VCaP (cell line): ENCODE measurements at regions not wholly inside any gene's neighbourhood (a gene's known extent, or its start where the extent isn't known, plus 50 kb on each side); places are given as distances from the start of the nearest gene placed in this dataset.

Experiments
- H3K27ac ChIP-seq: fragments of 450-650 bp; 2 replicates; pipeline ENCODE4 v1.5.1; 2017
- TF ChIP-seq, protein P1 (sequence below): fragments of 450-650 bp; conservative IDR thresholded peaks from 2 replicates; pipeline ENCODE4 v1.5.1; 2017; ENCODE audit warnings: mild to moderate bottlenecking, moderate library complexity

DNA sequence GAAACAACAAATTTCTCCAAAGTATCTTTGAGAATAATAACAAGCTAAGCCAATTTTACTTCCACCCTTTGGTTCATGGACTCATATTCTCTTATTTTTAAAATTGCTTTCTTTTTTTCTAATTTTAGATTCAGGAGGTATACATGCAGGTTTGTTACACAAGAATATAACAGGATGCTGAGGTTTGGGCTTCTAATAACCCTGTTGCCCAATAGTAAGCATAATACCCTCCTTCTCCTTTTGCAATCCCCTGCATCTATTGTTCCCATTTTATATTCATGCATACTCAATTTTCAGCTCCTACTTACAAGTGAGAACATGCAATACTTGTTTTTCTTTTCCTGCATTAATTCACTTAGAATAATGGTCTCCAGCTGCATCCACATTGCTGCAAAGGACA is 202.3 kb upstream of the FSTL5 start:
- TF ChIP-seq, protein P1, sequence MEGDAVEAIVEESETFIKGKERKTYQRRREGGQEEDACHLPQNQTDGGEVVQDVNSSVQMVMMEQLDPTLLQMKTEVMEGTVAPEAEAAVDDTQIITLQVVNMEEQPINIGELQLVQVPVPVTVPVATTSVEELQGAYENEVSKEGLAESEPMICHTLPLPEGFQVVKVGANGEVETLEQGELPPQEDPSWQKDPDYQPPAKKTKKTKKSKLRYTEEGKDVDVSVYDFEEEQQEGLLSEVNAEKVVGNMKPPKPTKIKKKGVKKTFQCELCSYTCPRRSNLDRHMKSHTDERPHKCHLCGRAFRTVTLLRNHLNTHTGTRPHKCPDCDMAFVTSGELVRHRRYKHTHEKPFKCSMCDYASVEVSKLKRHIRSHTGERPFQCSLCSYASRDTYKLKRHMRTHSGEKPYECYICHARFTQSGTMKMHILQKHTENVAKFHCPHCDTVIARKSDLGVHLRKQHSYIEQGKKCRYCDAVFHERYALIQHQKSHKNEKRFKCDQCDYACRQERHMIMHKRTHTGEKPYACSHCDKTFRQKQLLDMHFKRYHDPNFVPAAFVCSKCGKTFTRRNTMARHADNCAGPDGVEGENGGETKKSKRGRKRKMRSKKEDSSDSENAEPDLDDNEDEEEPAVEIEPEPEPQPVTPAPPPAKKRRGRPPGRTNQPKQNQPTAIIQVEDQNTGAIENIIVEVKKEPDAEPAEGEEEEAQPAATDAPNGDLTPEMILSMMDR: no peak

DNA sequence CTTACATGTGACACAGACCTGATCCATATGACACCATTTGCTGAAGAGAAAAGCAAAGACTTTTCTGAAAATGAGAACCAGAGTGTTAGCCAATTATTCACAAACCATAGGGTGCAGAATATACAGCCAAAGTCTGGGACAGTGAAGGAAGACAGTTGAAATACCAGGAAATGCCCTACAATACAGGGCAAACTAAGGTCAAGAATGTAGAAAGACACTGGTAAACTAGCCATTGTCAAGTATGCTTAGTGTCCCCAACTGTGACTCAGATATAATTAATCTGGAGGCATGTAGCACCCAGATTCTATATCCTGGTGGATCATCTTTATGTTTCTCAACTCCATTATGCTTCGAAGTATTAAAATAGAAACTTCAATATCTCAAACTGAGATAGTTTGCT is 200.9 kb upstream of the FSTL5 start:
- TF ChIP-seq, protein P1: no peak
- H3K27ac ChIP-seq: no peak overlapping the region

More for the DNA sequence above, 202.3 kb upstream of the FSTL5 start:
- H3K27ac ChIP-seq: no peak overlapping the region

DNA sequence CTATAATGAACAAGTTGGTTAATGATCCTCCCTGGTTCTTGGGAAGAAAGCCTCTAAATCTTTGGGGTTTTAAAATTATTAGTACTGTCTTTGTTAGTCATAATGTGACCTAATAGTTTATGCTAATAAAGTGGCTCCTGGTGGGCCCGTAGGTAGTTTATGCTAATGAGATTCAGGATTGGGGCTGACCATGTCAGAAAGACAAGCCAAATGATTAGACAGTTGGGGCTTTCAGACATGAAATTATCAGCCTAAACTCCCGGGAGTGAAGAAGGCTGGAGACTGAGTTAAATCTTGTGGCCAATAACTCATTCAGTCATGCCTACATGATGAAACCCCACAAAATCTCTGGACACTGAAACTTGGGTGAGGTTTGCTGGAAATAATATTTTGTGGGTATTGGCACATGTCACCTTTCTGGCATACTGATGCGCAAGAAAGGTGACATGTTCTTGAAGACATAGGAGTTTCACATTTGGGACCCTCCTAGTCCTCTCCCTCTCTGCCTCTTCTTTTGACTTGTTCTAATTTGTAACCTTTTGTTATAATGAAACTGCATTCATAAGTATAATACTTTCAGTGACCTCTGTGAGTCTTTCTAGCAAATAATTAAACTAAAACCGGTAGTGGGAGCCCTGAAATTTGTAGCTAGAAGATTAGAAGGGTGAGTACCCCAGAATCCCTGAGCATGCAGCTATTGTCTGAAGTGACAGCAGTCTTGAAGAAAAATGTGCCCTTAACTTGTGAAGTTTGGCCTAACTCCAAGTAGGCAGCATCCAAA is 196.8 kb upstream of the FSTL5 start:
- no peak overlapping the region for H3K27ac ChIP-seq
- TF ChIP-seq, protein P1: no peak

DNA sequence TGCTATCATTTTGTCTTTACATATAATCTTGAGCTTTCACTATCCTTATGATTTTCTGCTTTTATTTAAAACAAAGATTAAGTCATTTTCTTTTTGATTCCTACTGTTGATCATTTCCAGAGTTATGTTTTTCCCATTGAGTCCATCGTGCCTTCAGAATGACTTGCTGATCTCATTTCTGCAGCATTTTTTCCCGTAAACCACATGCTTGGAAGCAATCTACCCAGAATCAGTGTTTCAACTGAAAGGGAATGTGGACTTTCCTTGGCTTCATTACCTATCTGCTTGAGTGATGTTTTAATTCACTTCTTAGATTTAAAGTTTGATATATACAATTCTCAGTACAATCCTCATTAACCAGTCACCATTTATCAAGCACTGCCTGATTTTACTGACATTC is 192.4 kb upstream of the FSTL5 start:
- no peak overlapping the region for H3K27ac ChIP-seq
- TF ChIP-seq, protein P1: no peak

DNA sequence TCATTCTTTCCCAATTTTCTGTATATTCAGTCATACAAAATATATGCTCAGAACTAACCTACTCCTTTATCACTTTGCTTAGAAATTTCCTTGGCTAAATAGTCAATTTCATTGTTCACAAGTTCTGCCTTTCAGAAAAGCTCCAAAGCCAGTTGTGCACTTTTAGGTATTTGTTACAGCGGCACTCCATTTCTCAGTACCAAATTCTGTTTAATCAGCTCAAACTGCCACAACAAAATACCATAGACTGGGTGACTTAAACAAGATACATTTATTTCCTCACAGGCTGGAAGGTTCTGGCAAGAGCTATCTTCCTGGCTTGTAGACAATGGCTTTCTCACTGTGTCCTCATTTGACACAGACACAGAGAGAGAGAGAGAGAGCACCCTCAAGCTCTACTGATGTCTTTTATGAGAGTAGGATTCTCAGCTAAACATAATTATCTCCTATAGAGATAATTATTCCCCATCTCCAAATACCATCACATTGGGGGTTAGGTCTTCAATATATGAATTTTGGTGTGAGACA is 188.8 kb upstream of the FSTL5 start:
- no peak overlapping the region for H3K27ac ChIP-seq
- TF ChIP-seq, protein P1: no peak

DNA sequence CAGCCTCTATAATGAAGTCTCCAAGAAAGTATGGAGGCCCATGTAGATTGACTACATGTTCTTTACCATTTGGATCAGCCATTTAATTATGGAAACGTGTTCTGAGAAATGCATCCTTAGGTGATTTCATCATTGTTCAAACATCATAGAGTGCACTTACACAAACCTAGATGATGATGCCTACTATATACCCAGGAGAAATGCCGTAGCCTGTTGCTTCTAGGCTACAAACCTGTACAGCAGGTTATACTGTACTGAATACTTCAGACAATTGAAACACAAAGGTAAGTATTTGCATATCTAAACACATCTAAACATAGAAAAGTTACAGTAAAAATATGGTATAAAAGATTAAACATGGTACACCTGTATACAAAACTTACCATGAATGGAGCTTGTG is 186.5 kb upstream of the FSTL5 start:
- TF ChIP-seq, protein P1: no peak
- H3K27ac ChIP-seq: no peak overlapping the region

DNA sequence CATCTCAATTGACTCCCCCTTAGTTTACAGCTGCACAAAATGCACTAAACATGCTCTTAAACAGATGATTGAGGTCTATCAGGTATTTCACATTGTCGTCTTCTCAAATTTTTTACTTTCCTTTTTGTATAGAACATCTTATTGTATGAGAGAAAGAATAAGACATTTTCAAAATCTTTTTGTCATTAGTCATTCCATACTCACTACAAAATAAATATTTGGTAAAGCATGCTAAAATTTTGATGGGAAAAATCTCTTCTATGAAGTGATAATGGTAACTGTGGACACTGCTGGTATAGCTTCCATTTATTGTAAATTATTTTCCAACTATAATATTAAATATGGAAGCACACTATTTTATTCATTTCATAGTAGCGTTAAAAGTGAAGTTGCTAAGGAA is 185.6 kb upstream of the FSTL5 start:
- no peak overlapping the region for H3K27ac ChIP-seq
- TF ChIP-seq, protein P1: no peak
